IMR-90 (cell line): ENCODE measurements at regions not wholly inside any gene's neighbourhood (a gene's known extent, or its start where the extent isn't known, plus 50 kb on each side); places are given as distances from the start of the nearest gene placed in this dataset.
"Not testable (repeated sequence)": the region's sequence is repeated elsewhere in the genome, so short reads cannot be mapped to it uniquely, and the experiment has no call there.

Source experiments
- ATAC-seq: fragments of 200-7000 bp; cut with Tn5 transposase; 2 replicates; pipeline ENCODE4 v1.9.1; 2020; ENCODE audit warnings: low read depth, mild to moderate bottlenecking, moderate library complexity
- BruUV-seq: library from RNA; stranded (reverse); fragments of 400-500 nt; replicated peaks from 2 replicates; lab custom pipeline; 2021; lab: Mats Ljungman, UMichigan
- CTCF ChIA-PET: fragments of 300-600 bp; formaldehyde crosslinking; extraction: SDS; loops from one replicate; lab custom pipeline; 2021; ENCODE audit warnings: antibody characterized with exemption; lab: Yijun Ruan, JAX
- POLR2A ChIA-PET: fragments of 300-600 bp; sonication (Branson Sonifier 250); formaldehyde crosslinking; loops from one replicate; lab custom pipeline; 2022; ENCODE audit warnings: antibody characterized with exemption; ENCODE audit not compliant: unreplicated experiment; lab: Charles Lee
- DNase-seq: peaks from one replicate; pipeline ENCODE4 v3.0.0; 2013
- H2AFZ ChIP-seq: replicated peaks from 2 replicates; pipeline ENCODE3; 2013; ENCODE audit warnings: low read length, mild to moderate bottlenecking; ENCODE audit not compliant: poor library complexity
- H2AK5ac ChIP-seq: 2 replicates; pipeline ENCODE4 v1.6.1; 2013; ENCODE audit warnings: low read depth, low read length, inconsistent platforms
- H2AK9ac ChIP-seq: replicated peaks from 2 replicates; pipeline ENCODE3; 2013; ENCODE audit warnings: mild to moderate bottlenecking, low read depth, low read length, moderate library complexity; ENCODE audit not compliant: poor library complexity
- H2BK120ac ChIP-seq: 2 replicates; pipeline ENCODE4 v1.6.1; 2013; ENCODE audit warnings: low read depth, low read length, inconsistent platforms
- H2BK15ac ChIP-seq: 3 replicates; pipeline ENCODE4 v1.6.1; 2013; ENCODE audit warnings: low read depth, low read length, inconsistent platforms
- H2BK20ac ChIP-seq: 2 replicates; pipeline ENCODE4 v1.6.1; 2013; ENCODE audit warnings: low read depth, mild to moderate bottlenecking, inconsistent platforms, low read length, moderate library complexity
- H2BK5ac ChIP-seq: 2 replicates; pipeline ENCODE4 v1.6.1; 2013; ENCODE audit warnings: mild to moderate bottlenecking, low read depth, low read length, inconsistent platforms; ENCODE audit not compliant: poor library complexity, severe bottlenecking
- H3K14ac ChIP-seq: replicated peaks from 2 replicates; pipeline ENCODE4 v1.6.1; 2013; ENCODE audit warnings: low read depth, low read length, inconsistent platforms
- H3K18ac ChIP-seq: 2 replicates; pipeline ENCODE4 v1.6.1; 2013; ENCODE audit warnings: low read depth, low read length, control low read depth
- H3K23ac ChIP-seq: 2 replicates; pipeline ENCODE4 v1.6.1; 2013; ENCODE audit warnings: low read depth, low read length, inconsistent platforms
- H3K27ac ChIP-seq: 2 replicates; pipeline ENCODE4 v1.5.1; 2013; ENCODE audit warnings: mild to moderate bottlenecking, control low read depth, low read length; ENCODE audit not compliant: insufficient read depth
- H3K27me3 ChIP-seq: 2 replicates; pipeline ENCODE4 v1.6.1; 2013; ENCODE audit warnings: low read length; ENCODE audit not compliant: control insufficient read depth, insufficient read depth
- H3K36me3 ChIP-seq: 2 replicates; pipeline ENCODE4 v1.6.1; 2013; ENCODE audit warnings: low read length, mixed read lengths; ENCODE audit not compliant: control insufficient read depth, insufficient read depth
- H3K4ac ChIP-seq: 2 replicates; pipeline ENCODE4 v1.6.1; 2013; ENCODE audit warnings: low read depth, low read length, inconsistent platforms
- H3K4me1 ChIP-seq: 2 replicates; pipeline ENCODE4 v1.6.1; 2013; ENCODE audit warnings: low read length, mixed read lengths; ENCODE audit not compliant: control insufficient read depth, insufficient read depth
- H3K4me2 ChIP-seq: 2 replicates; pipeline ENCODE4 v1.6.1; 2013; ENCODE audit warnings: low read depth, mild to moderate bottlenecking, control low read depth, low read length, moderate library complexity
- H3K4me3 ChIP-seq: 2 replicates; pipeline ENCODE4 v1.5.1; 2013; ENCODE audit warnings: low read depth, mild to moderate bottlenecking, control low read depth, low read length, moderate library complexity; ENCODE audit not compliant: insufficient read depth
- H3K56ac ChIP-seq: 2 replicates; pipeline ENCODE4 v1.6.1; 2013; ENCODE audit warnings: low read length, inconsistent platforms; ENCODE audit not compliant: insufficient read depth; ENCODE audit errors: extremely low read depth
- H3K79me1 ChIP-seq, 2 experiments: 2 replicates each; pipeline ENCODE4 v1.6.1; 2013; ENCODE audit warnings: low read length in 2 of 2, inconsistent platforms in 1 of 2, low read depth in 1 of 2
- H3K9ac ChIP-seq: 2 replicates; pipeline ENCODE4 v1.6.1; 2013; ENCODE audit warnings: low read depth, low read length, control low read depth
- H3K9me1 ChIP-seq: 2 replicates; pipeline ENCODE4 v1.6.1; 2013; ENCODE audit warnings: low read length, inconsistent platforms; ENCODE audit not compliant: insufficient read depth
- H3K9me3 ChIP-seq: 2 replicates; pipeline ENCODE4 v1.6.1; 2013; ENCODE audit warnings: low read length; ENCODE audit not compliant: control insufficient read depth, insufficient read depth
- H4K20me1 ChIP-seq: 2 replicates; pipeline ENCODE4 v1.6.1; 2013; ENCODE audit warnings: low read length, inconsistent platforms; ENCODE audit not compliant: insufficient read depth
- H4K5ac ChIP-seq: 2 replicates; pipeline ENCODE4 v1.6.1; 2013; ENCODE audit warnings: mild to moderate bottlenecking, low read depth, low read length, control low read depth
- H4K8ac ChIP-seq, 2 experiments: 2 replicates each; pipeline ENCODE4 v1.6.1; 2013; ENCODE audit warnings: low read depth in 2 of 2, low read length in 2 of 2, control low read depth in 1 of 2, inconsistent platforms in 1 of 2
- H4K91ac ChIP-seq: 2 replicates; pipeline ENCODE4 v1.6.1; 2013; ENCODE audit warnings: low read depth, low read length, inconsistent platforms; ENCODE audit not compliant: insufficient read depth
- WGBS, 2 experiments: methylation state at CpG; one replicate each; pipeline versions ENCODE4 v1.1.5 to v1.1.7; 2013; ENCODE audit warnings: missing lambda C conversion rate in 2 of 2; ENCODE audit not compliant: insufficient read length in 1 of 2; ENCODE audit errors: extremely low coverage in 2 of 2; 5-methylcytosine and 5-hydroxymethylcytosine counted together
- dilution Hi-C: fragments of 300-500 bp; cut with HindIII; formaldehyde crosslinking; loops from one replicate; pipeline ENCODE4 v1.14.3; 2018; ENCODE audit warnings: low sequenced_read_pairs; ENCODE audit not compliant: unreplicated experiment
- in situ Hi-C: fragments of 300-500 bp; cut with MboI; formaldehyde crosslinking; loops from 3 replicates; pipeline ENCODE4 v1.14.3; 2019; ENCODE audit warnings: low sequenced_read_pairs, inconsistent platforms, mixed read lengths
- intact Hi-C: fragments of 100-400 bp; cut with micrococcal nuclease; formaldehyde crosslinking; loops from 2 replicates; pipeline ENCODE4 v1.10.0; 2022

DNA sequence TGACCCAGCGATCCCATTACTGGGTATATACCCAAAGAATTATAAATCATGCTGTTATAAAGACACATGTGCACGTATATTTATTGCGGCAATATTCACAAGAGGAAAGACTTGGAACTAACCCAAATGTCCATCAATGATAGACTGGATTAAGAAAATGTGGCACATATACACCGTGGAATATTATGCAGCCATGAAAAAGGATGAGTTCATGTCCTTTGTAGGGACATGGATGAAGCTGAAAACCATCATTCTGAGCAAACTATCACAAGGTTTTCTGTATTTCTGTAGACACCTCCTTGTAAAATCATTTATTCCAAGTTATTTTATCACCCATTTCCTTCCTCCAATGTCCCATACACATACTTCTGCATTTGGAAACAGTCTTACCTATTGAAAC, 78.8 kb downstream of the FBXO4 start:
- H2AFZ ChIP-seq, H3K9me1 ChIP-seq, H2BK5ac ChIP-seq, H3K4me3 ChIP-seq, H3K9me3 ChIP-seq, H3K9ac ChIP-seq, in situ Hi-C loops, H4K20me1 ChIP-seq, dilution Hi-C loops, H3K79me1 ChIP-seq, H4K91ac ChIP-seq, H3K27me3 ChIP-seq, H2AK9ac ChIP-seq, ATAC-seq, H3K4me2 ChIP-seq, H3K4me1 ChIP-seq, POLR2A ChIA-PET, BruUV-seq, H3K4ac ChIP-seq, H2BK20ac ChIP-seq, H3K23ac ChIP-seq, H4K5ac ChIP-seq, H3K56ac ChIP-seq, H2BK120ac ChIP-seq, H3K18ac ChIP-seq, H2BK15ac ChIP-seq, DNase-seq, H2AK5ac ChIP-seq, H3K27ac ChIP-seq, H3K14ac ChIP-seq, H3K36me3 ChIP-seq, H4K8ac ChIP-seq: not testable (repeated sequence)
- no CpG with 5 or more reads among the region's 4 CpGs for WGBS, 2 experiments
- CTCF ChIA-PET = interaction anchor here (1.2 kb wide), 1 partner anchor 764 kb away, joined by 3 read pairs; no protein-coding TSS in a partner anchor
- intact Hi-C loops = loop anchor here (2.0 kb wide), 2 partner anchors 763 to 885 kb away; no protein-coding TSS in a partner anchor
